ENCODE measurements at regions not wholly inside any gene's neighbourhood (a gene's known extent, or its start where the extent isn't known, plus 50 kb on each side); places are given as distances from the start of the nearest gene placed in this dataset.

GRCh38 chr13:21813110-21813509 lies 142.2 kb downstream of the FGF9 start:
- TF ChIP-seq CTCF (IDR thresholded peaks at IDR 0.05; ENCODE audit: extremely low read depth in 1 of 2, insufficient read depth in 1 of 2, low read depth in 1 of 2, low read length in 2 of 2) (no peak), EZH2 (IDR thresholded peaks at IDR 0.05; ENCODE audit: borderline replicate concordance, low read depth, low read length, severe bottlenecking) (no peak), POLR2A (IDR thresholded peaks at IDR 0.05; ENCODE audit: low read depth, low read length) (no peak), JUN (IDR thresholded peaks at IDR 0.05; ENCODE audit: borderline replicate concordance, insufficient read depth, insufficient read length, low read depth) (no peak), GATA2 (IDR thresholded peaks at IDR 0.05; ENCODE audit: insufficient read depth, insufficient read length, low read depth, low read length) (no peak), MYC (IDR thresholded peaks at IDR 0.05; ENCODE audit: low read depth, low read length) (no peak), POLR2AphosphoS5 (IDR thresholded peaks at IDR 0.05; ENCODE audit: insufficient read depth, low read depth, low read length) (no peak), MAX (IDR thresholded peaks at IDR 0.05; ENCODE audit: insufficient read depth, insufficient read length) (no peak), FOS (IDR thresholded peaks at IDR 0.05; ENCODE audit: borderline replicate concordance, insufficient read depth, low read length) (no peak)

All from endothelial cell of umbilical vein (primary cell).